GM12873 (cell line): ENCODE measurements at regions not wholly inside any gene's neighbourhood (a gene's known extent, or its start where the extent isn't known, plus 50 kb on each side); places are given as distances from the start of the nearest gene placed in this dataset.

Experiments
- CTCF ChIP-seq: IDR thresholded peaks from 2 replicates; pipeline ENCODE4 v1.5.1; 2012; ENCODE audit warnings: low read depth, mild to moderate bottlenecking, moderate library complexity, low read length, control low read depth; ENCODE audit not compliant: insufficient read depth; ENCODE audit errors: missing control alignments

- no peak for TF ChIP-seq CTCF
These were observed 311.0 kb downstream of the WDR72 start for GRCh38 chr15:53448232-53449015.

GRCh38 chr15:53447742-53448141 lies 311.7 kb downstream of the WDR72 start:
- no peak for TF ChIP-seq CTCF

GRCh38 chr15:53447053-53447574 lies 312.3 kb downstream of the WDR72 start:
- no peak for TF ChIP-seq CTCF

GRCh38 chr15:53446376-53446775 lies 313.1 kb downstream of the WDR72 start:
- TF ChIP-seq CTCF = no peak

GRCh38 chr15:53445531-53445930 lies 313.9 kb downstream of the WDR72 start:
- no peak for TF ChIP-seq CTCF

GRCh38 chr15:53437985-53438841 lies 321.2 kb downstream of the WDR72 start:
- no peak for TF ChIP-seq CTCF

- TF ChIP-seq CTCF = no peak
These were observed 322.1 kb downstream of the WDR72 start for GRCh38 chr15:53437366-53437765.
